SKM-1 treated with dmso at 0.1 percent for 144 hours (cell line): ENCODE measurements at regions not wholly inside any gene's neighbourhood (a gene's known extent, or its start where the extent isn't known, plus 50 kb on each side); places are given as distances from the start of the nearest gene placed in this dataset.
"Not testable (repeated sequence)": the region's sequence is repeated elsewhere in the genome, so short reads cannot be mapped to it uniquely, and the experiment has no call there.

ENCODE experiments used
- DNase-seq: peaks from one replicate; lab custom pipeline; 2025; ENCODE audit not compliant: unreplicated experiment; lab: John Stamatoyannopoulos, UW

- DNase-seq = no peak
These were observed 51.7 kb downstream of the FAM50B start for GRCh38 chr6:3900744-3901336.

- DNase-seq = no peak
These were observed 53.9 kb downstream of the FAM50B start for GRCh38 chr6:3902871-3903648.

GRCh38 chr6:3904518-3904917 is 55.3 kb downstream of the FAM50B start:
- DNase-seq = no peak

GRCh38 chr6:3905945-3906845 is 57.0 kb downstream of the FAM50B start:
- no peak for DNase-seq

GRCh38 chr6:3906846-3907151 is 57.6 kb downstream of the FAM50B start:
- DNase-seq = no peak

GRCh38 chr6:3908223-3908622 is 59.0 kb downstream of the FAM50B start:
- DNase-seq = no peak

GRCh38 chr6:3908961-3909360 is 59.8 kb downstream of the FAM50B start:
- DNase-seq = no peak

- no peak for DNase-seq
These were observed 61.0 kb downstream of the FAM50B start for GRCh38 chr6:3910106-3910663.

- no peak for DNase-seq
These were observed 62.0 kb downstream of the FAM50B start for GRCh38 chr6:3911130-3911529.

- DNase-seq = no peak
These were observed 62.6 kb downstream of the FAM50B start for GRCh38 chr6:3911614-3912336.

- DNase-seq = no peak
These were observed 63.3 kb downstream of the FAM50B start for GRCh38 chr6:3912361-3913076.

GRCh38 chr6:3913077-3913957 is 64.1 kb downstream of the FAM50B start:
- DNase-seq = no peak

- DNase-seq = no peak
These were observed 64.8 kb downstream of the FAM50B start for GRCh38 chr6:3913958-3914337.

- DNase-seq = no peak
These were observed 66.1 kb downstream of the FAM50B start for GRCh38 chr6:3915076-3915791.

- no peak for DNase-seq
These were observed 67.0 kb downstream of the FAM50B start for GRCh38 chr6:3916211-3916610.

- not testable (repeated sequence) for DNase-seq
These were observed 67.6 kb downstream of the FAM50B start for GRCh38 chr6:3916749-3917148.

- DNase-seq = no peak
These were observed 69.3 kb downstream of the FAM50B start for GRCh38 chr6:3918469-3918868.

- no peak for DNase-seq
These were observed 70.0 kb downstream of the FAM50B start for GRCh38 chr6:3919130-3919628.

GRCh38 chr6:3919849-3920248 is 70.7 kb downstream of the FAM50B start:
- no peak for DNase-seq
